ENCODE measurements at regions not wholly inside any gene's neighbourhood (a gene's known extent, or its start where the extent isn't known, plus 50 kb on each side); places are given as distances from the start of the nearest gene placed in this dataset.

GRCh38 chr2:107502539-107502938 lies 324.2 kb upstream of the RGPD4 start (continued):
- no peak for TF ChIP-seq RERE (CRISPR knock-in tag; IDR thresholded peaks at IDR 0.05; ENCODE audit: borderline replicate concordance)

- H3K36me3 ChIP-seq (ENCODE audit: control insufficient read depth, insufficient read depth, low read length) = no peaks in the 10 kb centered on the region
- H3K4me3 ChIP-seq = no peak overlapping the region
- no peak overlapping the region for H2AFZ ChIP-seq (ENCODE audit: low read depth, low read length)
- no peak overlapping the region for H3K4me2 ChIP-seq (ENCODE audit: insufficient read depth, low read length)
- no peak overlapping the region for H3K27ac ChIP-seq (ENCODE audit: extremely low read depth, low read depth, low read length)
- intact Hi-C loops (cut with micrococcal nuclease) = no loop called here
- ATAC-seq (no peak), DNase-seq (ENCODE audit: extremely low read depth in 1 of 4, low spot score in 3 of 4) (no peak), FAIRE-seq (no peak)
- 0% methylated on average over 6 of the region's 6 CpGs for WGBS (ENCODE audit: insufficient coverage, low coverage, missing lambda C conversion rate)
- H4K20me1 ChIP-seq (replicated peaks; ENCODE audit: control insufficient read depth, insufficient read depth, low read length) = no peaks in the 10 kb centered on the region
- ChIA-PET CTCF (ENCODE audit: low intra/inter-chr PET ratio) (no interaction called here), POLR2A (no interaction called here)
- no peaks in the 10 kb centered on the region for H3K79me2 ChIP-seq (ENCODE audit: control insufficient read depth, insufficient read depth, low read length)
- in situ Hi-C loops (cut with MboI) = no loop called here
- no peaks in the 10 kb centered on the region for H3K4me1 ChIP-seq (replicated peaks in 1 of 2; ENCODE audit: control insufficient read depth in 2 of 2, insufficient read depth in 2 of 2, low read length in 2 of 2)
- H3K9me1 ChIP-seq (ENCODE audit: control insufficient read depth, insufficient read depth, low read length) = no peaks in the 10 kb centered on the region
- no peaks in the 10 kb centered on the region for H3K27me3 ChIP-seq (ENCODE audit: control insufficient read depth in 2 of 2, insufficient read depth in 2 of 2, low read length in 2 of 2)
- BruUV-seq (replicated peaks) = no TSS peak
- H3K9me3 ChIP-seq (replicated peaks; ENCODE audit: control insufficient read depth, insufficient read depth, low read depth, low read length) = no peaks in the 10 kb centered on the region
- no peak overlapping the region for H3K9ac ChIP-seq (ENCODE audit: insufficient read depth in 1 of 2, low read depth in 2 of 2, low read length in 2 of 2)
- TF ChIP-seq ZNF174 (CRISPR knock-in tag; IDR thresholded peaks at IDR 0.05) = no peak
- TF ChIP-seq GATAD2A (IDR thresholded peaks at IDR 0.05) = no peak
- no peak for TF ChIP-seq GTF2B (IDR thresholded peaks at IDR 0.05; ENCODE audit: extremely low read depth, insufficient read length)
- no peak for TF ChIP-seq RNF2 (IDR thresholded peaks at IDR 0.05)
- TF ChIP-seq NONO (IDR thresholded peaks at IDR 0.05; ENCODE audit: low read depth in 2 of 2, low read length in 1 of 2) = no peak
- TF ChIP-seq ZKSCAN3 (CRISPR knock-in tag; IDR thresholded peaks at IDR 0.05) = no peak
- TF ChIP-seq BCLAF1 (IDR thresholded peaks at IDR 0.05; ENCODE audit: borderline replicate concordance in 1 of 2, control insufficient read depth in 1 of 2, low read depth in 2 of 2, low read length in 1 of 2) = no peak
- no peak for TF ChIP-seq HMBOX1 (IDR thresholded peaks at IDR 0.05)
- TF ChIP-seq BRD4 (IDR thresholded peaks at IDR 0.05) = no peak
Measured at GRCh38 chr2:107511970-107512789, 314.5 kb upstream of the RGPD4 start.

Measured in K562 (cell line).